ENCODE measurements at regions not wholly inside any gene's neighbourhood (a gene's known extent, or its start where the extent isn't known, plus 50 kb on each side); places are given as distances from the start of the nearest gene placed in this dataset.
A peak's percentile ranks its signal among the peaks of the same experiment; 100 is the strongest.

- no peaks in the 10 kb centered on the region for H3K9me3 ChIP-seq
- no peak for DNase-seq
- H3K4me3 ChIP-seq: no peak overlapping the region
- no peak for TF ChIP-seq CTCF (IDR thresholded peaks at IDR 0.05)
- no peaks in the 10 kb centered on the region for H3K27me3 ChIP-seq
- no peak overlapping the region for H3K27ac ChIP-seq
- intact Hi-C loops (cut with DNase I): no loop called here
- ATAC-seq: no peak
- H3K36me3 ChIP-seq: no peaks in the 10 kb centered on the region
- H3K4me1 ChIP-seq: no peaks in the 10 kb centered on the region
These were observed 493.1 kb downstream of the ANKRD50 start for GRCh38 chr4:124219389-124219788.

- no peak for ATAC-seq
- no peak for DNase-seq
These were observed 488.3 kb downstream of the ANKRD50 start for GRCh38 chr4:124224256-124224655.

GRCh38 chr4:124227981-124228380 lies 484.6 kb downstream of the ANKRD50 start:
- intact Hi-C loops (cut with DNase I): no loop called here
- Histone ChIP-seq H3K4me1 (no peaks in the 10 kb centered on the region), H3K9me3 (no peaks in the 10 kb centered on the region), H3K27me3 (no peaks in the 10 kb centered on the region), H3K36me3 (no peaks in the 10 kb centered on the region), H3K4me3 (no peak overlapping the region), H3K27ac (no peak overlapping the region)
- TF ChIP-seq CTCF (IDR thresholded peaks at IDR 0.05): no peak
- DNase-seq: no peak
- no peak for ATAC-seq

More at GRCh38 chr4:124224256-124224655, 488.3 kb downstream of the ANKRD50 start:
- no peak for TF ChIP-seq CTCF (IDR thresholded peaks at IDR 0.05)
- Histone ChIP-seq H3K27me3 (no peaks in the 10 kb centered on the region), H3K4me3 (no peak overlapping the region), H3K36me3 (no peaks in the 10 kb centered on the region), H3K9me3 (no peaks in the 10 kb centered on the region), H3K27ac (no peak overlapping the region), H3K4me1 (no peaks in the 10 kb centered on the region)
- intact Hi-C loops (cut with DNase I): no loop called here

GRCh38 chr4:124230268-124230667 lies 482.3 kb downstream of the ANKRD50 start:
- DNase-seq: no peak
- no peak overlapping the region for H3K27ac ChIP-seq
- no peak for ATAC-seq
- no peak overlapping the region for H3K4me3 ChIP-seq
- TF ChIP-seq CTCF (IDR thresholded peaks at IDR 0.05): no peak
- no peaks in the 10 kb centered on the region for H3K9me3 ChIP-seq
- no peaks in the 10 kb centered on the region for H3K27me3 ChIP-seq
- no peaks in the 10 kb centered on the region for H3K36me3 ChIP-seq
- intact Hi-C loops (cut with DNase I): no loop called here
- no peaks in the 10 kb centered on the region for H3K4me1 ChIP-seq

DNA sequence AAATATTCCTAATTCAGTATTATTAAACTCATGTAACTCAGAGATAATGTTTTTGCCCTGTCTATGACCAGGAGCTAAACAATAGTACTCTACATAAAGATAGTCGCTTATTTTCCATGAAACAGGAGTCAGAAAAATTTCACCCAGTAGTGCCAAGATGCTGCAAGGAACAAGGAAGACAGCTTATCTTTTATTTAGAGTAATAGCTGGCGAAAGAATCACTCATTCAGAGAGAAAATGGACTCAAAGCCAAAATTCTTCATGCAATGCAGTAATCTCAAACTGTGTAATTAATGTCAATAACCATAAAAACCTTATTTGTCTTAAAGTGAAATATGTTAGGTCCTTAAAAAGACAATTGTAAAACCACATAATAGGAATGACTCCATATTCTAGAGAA lies 477.8 kb downstream of the ANKRD50 start:
- no peaks in the 10 kb centered on the region for H3K27me3 ChIP-seq
- intact Hi-C loops (cut with DNase I): no loop called here
- no peak overlapping the region for H3K4me3 ChIP-seq
- no peak for ATAC-seq
- no peak for DNase-seq
- TF ChIP-seq CTCF (IDR thresholded peaks at IDR 0.05): no peak
- no peaks in the 10 kb centered on the region for H3K4me1 ChIP-seq
- no peak overlapping the region for H3K27ac ChIP-seq
- H3K36me3 ChIP-seq: no peaks in the 10 kb centered on the region
- H3K9me3 ChIP-seq: no peaks in the 10 kb centered on the region

GRCh38 chr4:124243671-124244366 lies 468.7 kb downstream of the ANKRD50 start:
- ATAC-seq (no peak), DNase-seq (peak; percentile 27)
- TF ChIP-seq CTCF (IDR thresholded peaks at IDR 0.05): no peak
- Histone ChIP-seq H3K4me3 (no peak overlapping the region), H3K27ac (no peak overlapping the region), H3K9me3 (no peaks in the 10 kb centered on the region), H3K36me3 (no peaks in the 10 kb centered on the region), H3K27me3 (no peaks in the 10 kb centered on the region), H3K4me1 (no peaks in the 10 kb centered on the region)
- intact Hi-C loops (cut with DNase I): no loop called here
